Mucosa of rectum (tissue), 2 donors: ENCODE measurements at regions not wholly inside any gene's neighbourhood (a gene's known extent, or its start where the extent isn't known, plus 50 kb on each side); places are given as distances from the start of the nearest gene placed in this dataset.
A peak's percentile ranks its signal among the peaks of the same experiment; 100 is the strongest.
"Not testable (repeated sequence)": the region's sequence is repeated elsewhere in the genome, so short reads cannot be mapped to it uniquely, and the experiment has no call there.

Experiments
- H3K27ac ChIP-seq, 2 donors: one replicate each; pipeline ENCODE4 v1.7.0; 2013; ENCODE audit warnings: inconsistent platforms in 2 of 2, low read depth in 2 of 2, low read length in 2 of 2
- H3K27me3 ChIP-seq, 2 donors: one replicate each; pipeline ENCODE4 v1.7.0; 2013; ENCODE audit warnings: low read length in 2 of 2; ENCODE audit not compliant: control insufficient read depth in 2 of 2, insufficient read depth in 2 of 2
- H3K36me3 ChIP-seq, 2 donors: one replicate each; pipeline ENCODE4 v1.7.0; 2013; ENCODE audit warnings: low read length in 2 of 2; ENCODE audit not compliant: control insufficient read depth in 2 of 2, insufficient read depth in 2 of 2
- H3K4me1 ChIP-seq, 2 donors: one replicate each; pipeline ENCODE4 v1.7.0; 2013; ENCODE audit warnings: low read length in 2 of 2, mild to moderate bottlenecking in 1 of 2; ENCODE audit not compliant: control insufficient read depth in 2 of 2, insufficient read depth in 2 of 2
- H3K4me3 ChIP-seq, 2 donors: one replicate each; pipeline ENCODE4 v1.7.0; 2013; ENCODE audit warnings: low read length in 2 of 2
- H3K9ac ChIP-seq, 2 donors: one replicate each; pipeline ENCODE4 v1.7.0; 2013; ENCODE audit warnings: low read length in 2 of 2, low read depth in 1 of 2, mild to moderate bottlenecking in 1 of 2
- H3K9me3 ChIP-seq, 2 donors: one replicate each; pipeline ENCODE4 v1.7.0; 2013; ENCODE audit warnings: low read length in 2 of 2; ENCODE audit not compliant: control insufficient read depth in 2 of 2
- donor health status: healthy.
- donor health status: Normal muscosa, but diverticular disease.

- Histone ChIP-seq H3K4me1 (no peaks in the 10 kb centered on the region), H3K4me3 (no peak overlapping the region), H3K36me3 (no peaks in the 10 kb centered on the region), H3K9me3 (no peaks in the 10 kb centered on the region), H3K9ac (no peak overlapping the region), H3K27ac (no peak overlapping the region), H3K27me3 (peaks cover 0 to 6% of the 10 kb centered on the region in 2 donors)
Measured at GRCh38 chr11:128040603-128041002, 546.8 kb downstream of the ETS1 start.

- Histone ChIP-seq H3K27ac (peak overlapping the region in 1 of 2 donors; percentile 5), H3K27me3 (peaks cover 0 to 3% of the 10 kb centered on the region in 2 donors), H3K9me3 (no peaks in the 10 kb centered on the region), H3K36me3 (no peaks in the 10 kb centered on the region), H3K9ac (no peak overlapping the region), H3K4me3 (no peak overlapping the region), H3K4me1 (no peaks in the 10 kb centered on the region)
Measured at GRCh38 chr11:128039140-128040021, 548.0 kb downstream of the ETS1 start.

- H3K4me1 ChIP-seq, result no peaks in the 10 kb centered on the region
- no peaks in the 10 kb centered on the region for H3K36me3 ChIP-seq
- no peak overlapping the region for H3K27ac ChIP-seq
- peaks cover 0 to 3% of the 10 kb centered on the region in 2 donors for H3K27me3 ChIP-seq
- H3K4me3 ChIP-seq, result no peak overlapping the region
- no peaks in the 10 kb centered on the region for H3K9me3 ChIP-seq
- H3K9ac ChIP-seq, result no peak overlapping the region
Measured at GRCh38 chr11:128036556-128037093, 550.7 kb downstream of the ETS1 start.

- Histone ChIP-seq H3K4me1 (no peaks in the 10 kb centered on the region), H3K9me3 (no peaks in the 10 kb centered on the region), H3K36me3 (no peaks in the 10 kb centered on the region), H3K27me3 (peaks cover 0 to 3% of the 10 kb centered on the region in 2 donors), H3K27ac (no peak overlapping the region), H3K9ac (no peak overlapping the region), H3K4me3 (no peak overlapping the region)
Measured at GRCh38 chr11:128036006-128036405, 551.4 kb downstream of the ETS1 start.

GRCh38 chr11:128031538-128032134 lies 555.7 kb downstream of the ETS1 start:
- not testable (repeated sequence) for H3K4me1 ChIP-seq, H3K9me3 ChIP-seq, H3K36me3 ChIP-seq, H3K27ac ChIP-seq, H3K9ac ChIP-seq, H3K4me3 ChIP-seq, H3K27me3 ChIP-seq

GRCh38 chr11:128029219-128029722 lies 558.1 kb downstream of the ETS1 start:
- Histone ChIP-seq H3K9me3 (no peaks in the 10 kb centered on the region), H3K27me3 (no peaks in the 10 kb centered on the region), H3K4me3 (no peak overlapping the region), H3K4me1 (no peaks in the 10 kb centered on the region), H3K27ac (no peak overlapping the region), H3K36me3 (no peaks in the 10 kb centered on the region), H3K9ac (no peak overlapping the region)

- Histone ChIP-seq H3K27ac (no peak overlapping the region), H3K9me3 (no peaks in the 10 kb centered on the region), H3K36me3 (no peaks in the 10 kb centered on the region), H3K27me3 (no peaks in the 10 kb centered on the region), H3K9ac (no peak overlapping the region), H3K4me1 (no peaks in the 10 kb centered on the region), H3K4me3 (no peak overlapping the region)
Measured at GRCh38 chr11:128026596-128026995, 560.8 kb downstream of the ETS1 start.

- H3K36me3 ChIP-seq, result no peaks in the 10 kb centered on the region
- no peaks in the 10 kb centered on the region for H3K27me3 ChIP-seq
- H3K9ac ChIP-seq, result no peak overlapping the region
- H3K4me3 ChIP-seq, result no peak overlapping the region
- H3K27ac ChIP-seq, result no peak overlapping the region
- no peaks in the 10 kb centered on the region for H3K9me3 ChIP-seq
- H3K4me1 ChIP-seq, result no peaks in the 10 kb centered on the region
Measured at GRCh38 chr11:128022761-128023160, 564.6 kb downstream of the ETS1 start.

- no peak overlapping the region for H3K27ac ChIP-seq
- no peak overlapping the region for H3K9ac ChIP-seq
- no peaks in the 10 kb centered on the region for H3K9me3 ChIP-seq
- no peaks in the 10 kb centered on the region for H3K36me3 ChIP-seq
- H3K4me1 ChIP-seq, result no peaks in the 10 kb centered on the region
- no peak overlapping the region for H3K4me3 ChIP-seq
- no peaks in the 10 kb centered on the region for H3K27me3 ChIP-seq
Measured at GRCh38 chr11:128022007-128022368, 565.4 kb downstream of the ETS1 start.

- Histone ChIP-seq H3K4me1 (no peaks in the 10 kb centered on the region), H3K36me3 (no peaks in the 10 kb centered on the region), H3K9ac (no peak overlapping the region), H3K9me3 (no peaks in the 10 kb centered on the region), H3K4me3 (no peak overlapping the region), H3K27ac (no peak overlapping the region), H3K27me3 (no peaks in the 10 kb centered on the region)
Measured at GRCh38 chr11:128021349-128022006, 565.9 kb downstream of the ETS1 start.
